GM12878 (cell line): ENCODE measurements at regions not wholly inside any gene's neighbourhood (a gene's known extent, or its start where the extent isn't known, plus 50 kb on each side); places are given as distances from the start of the nearest gene placed in this dataset.

Experiments used
- ATAC-seq: fragments of 200-7000 bp; cut with Tn5 transposase; 3 replicates; pipeline ENCODE4 v1.9.1; 2020; ENCODE audit warnings: mild to moderate bottlenecking, moderate library complexity
- BruUV-seq: library from RNA; stranded (reverse); fragments of 400-500 nt; replicated peaks from 2 replicates; lab custom pipeline; 2021; lab: Mats Ljungman, UMichigan
- CTCF ChIA-PET: fragments of 300-600 bp; sonication (Branson Sonifier 250); formaldehyde crosslinking; extraction: SDS; loops from one replicate; lab custom pipeline; 2021; ENCODE audit warnings: inconsistent platforms; lab: Yijun Ruan, JAX
- POLR2A ChIA-PET: fragments of 350-600 bp; formaldehyde crosslinking; extraction: SDS; loops from one replicate; lab custom pipeline; 2021; ENCODE audit warnings: inconsistent platforms; lab: Charles Lee
- RAD21 ChIA-PET: fragments of 300-600 bp; sonication (Branson Sonifier 250); formaldehyde crosslinking; loops from one replicate; lab custom pipeline; 2023; ENCODE audit warnings: antibody characterized with exemption; ENCODE audit not compliant: unreplicated experiment; lab: Charles Lee
- SMC1A ChIA-PET: fragments of 300-600 bp; sonication (Branson Sonifier 250); formaldehyde crosslinking; loops from one replicate; lab custom pipeline; 2023; ENCODE audit not compliant: unreplicated experiment, uncharacterized antibody; lab: Charles Lee
- DNase-seq: peaks from one replicate; pipeline ENCODE4 v3.0.0-alpha.2; 2011; ENCODE audit warnings: low read depth, low spot score
- FAIRE-seq: peaks from 3 replicates; lab custom pipeline; 2011; peaks lifted over from hg19 to GRCh38; lab: Jason Lieb, UNC
- H2AFZ ChIP-seq: 2 replicates; pipeline ENCODE4 v1.6.0; 2011; ENCODE audit warnings: low read depth, low read length, control low read depth; ENCODE audit not compliant: control insufficient read depth
- H3K27ac ChIP-seq: 2 replicates; pipeline ENCODE4 v1.5.1; 2011; ENCODE audit warnings: control low read depth; ENCODE audit not compliant: control insufficient read depth, insufficient read depth
- H3K27me3 ChIP-seq, 2 experiments: replicated peaks in 1 of 2; 2 replicates each; pipeline versions ENCODE4 v1.6.0 to v1.6.1; 2011; ENCODE audit warnings: low read length in 1 of 2; ENCODE audit not compliant: control insufficient read depth in 2 of 2, insufficient read depth in 2 of 2
- H3K36me3 ChIP-seq, 2 experiments: 2 replicates each; pipeline ENCODE4 v1.5.1; 2011; ENCODE audit warnings: low read length in 1 of 2; ENCODE audit not compliant: control insufficient read depth in 2 of 2, insufficient read depth in 2 of 2
- H3K4me1 ChIP-seq: 2 replicates; pipeline ENCODE4 v1.6.1; 2011; ENCODE audit warnings: mild to moderate bottlenecking, low read length, moderate library complexity, mixed read lengths; ENCODE audit not compliant: control insufficient read depth, insufficient read depth
- H3K4me2 ChIP-seq: 2 replicates; pipeline ENCODE4 v1.6.0; 2011; ENCODE audit warnings: control low read depth; ENCODE audit not compliant: control insufficient read depth, insufficient read depth
- H3K4me3 ChIP-seq: fragments of 200-600 bp; sonication (generic); 2 replicates; pipeline ENCODE4 v1.5.1; 2016
- H3K79me2 ChIP-seq: 2 replicates; pipeline ENCODE4 v1.6.0; 2011; ENCODE audit warnings: low read length; ENCODE audit not compliant: control insufficient read depth, insufficient read depth
- H3K9ac ChIP-seq: 2 replicates; pipeline ENCODE4 v1.8.0; 2011; ENCODE audit warnings: low read length, control low read depth, mixed read lengths; ENCODE audit not compliant: control insufficient read depth, insufficient read depth
- H3K9me3 ChIP-seq: replicated peaks from 3 replicates; pipeline ENCODE4 v1.5.1; 2011; ENCODE audit warnings: mild to moderate bottlenecking, low read length; ENCODE audit not compliant: control insufficient read depth, insufficient read depth
- H4K20me1 ChIP-seq: 2 replicates; pipeline ENCODE4 v1.6.0; 2011; ENCODE audit not compliant: control insufficient read depth, insufficient read depth
- ASH2L ChIP-seq: fragments of 300-600, 200-600 bp; sonication (generic); IDR thresholded peaks from 2 replicates; pipeline ENCODE4 v1.6.1; 2017; ENCODE audit warnings: low read depth, mild to moderate bottlenecking, borderline replicate concordance
- IRF3 ChIP-seq: fragments of 450-650 bp; IDR thresholded peaks from 2 replicates; pipeline ENCODE4 v1.6.1; 2014; ENCODE audit warnings: mild to moderate bottlenecking
- MAX ChIP-seq: IDR thresholded peaks from 2 replicates; pipeline ENCODE4 v1.6.1; 2012; ENCODE audit warnings: low read depth, low read length, improper control_type of control experiment
- PBX3 ChIP-seq: IDR thresholded peaks from 2 replicates; pipeline ENCODE4 v1.6.1; 2011; ENCODE audit warnings: mild to moderate bottlenecking, low read depth, low read length, moderate library complexity; ENCODE audit not compliant: insufficient replicate concordance
- SP1 ChIP-seq: IDR thresholded peaks from one replicate; pipeline ENCODE4 v1.6.1; 2011; ENCODE audit warnings: low read depth, low read length
- TARDBP ChIP-seq: IDR thresholded peaks from 2 replicates; pipeline ENCODE4 v1.6.1; 2016; ENCODE audit warnings: borderline replicate concordance
- ZBTB4 ChIP-seq: fragments of 450-650 bp; formaldehyde crosslinking; IDR thresholded peaks from 2 replicates; pipeline ENCODE4 v1.4.0; 2022; ENCODE audit warnings: mild to moderate bottlenecking, moderate library complexity
- WGBS: methylation state at CpG from one replicate; pipeline ENCODE4 v1.1.6; 2016; ENCODE audit warnings: low lambda C conversion rate; ENCODE audit not compliant: insufficient replicate concordance, insufficient coverage; ENCODE audit errors: missing lambda C conversion rate; 5-methylcytosine and 5-hydroxymethylcytosine counted together
- in situ Hi-C: fragments of 300-500 bp; cut with MboI; formaldehyde crosslinking; loops from 9 replicates; pipeline ENCODE4 v1.14.3; 2018; ENCODE audit warnings: mixed read lengths
- intact Hi-C: fragments of 100-400 bp; cut with micrococcal nuclease; formaldehyde crosslinking; loops from one replicate; pipeline ENCODE4 v1.14.2; 2022; ENCODE audit not compliant: unreplicated experiment

GRCh38 chr6:9178071-9178470 lies 742.7 kb upstream of the SLC35B3 start:
- FAIRE-seq (no peak), DNase-seq (no peak), ATAC-seq (no peak)
- intact Hi-C loops: no loop called here
- Histone ChIP-seq H3K9ac (no peak overlapping the region), H3K4me3 (no peak overlapping the region), H3K36me3 (no peaks in the 10 kb centered on the region), H3K4me2 (no peak overlapping the region), H3K27ac (no peak overlapping the region), H2AFZ (no peak overlapping the region), H3K27me3 (no peaks in the 10 kb centered on the region), H3K79me2 (no peaks in the 10 kb centered on the region), H3K9me3 (no peaks in the 10 kb centered on the region), H4K20me1 (no peaks in the 10 kb centered on the region), H3K4me1 (no peaks in the 10 kb centered on the region)
- POLR2A ChIA-PET: no interaction called here
- TF ChIP-seq ASH2L: no peak
- TF ChIP-seq SP1: no peak
- no peak for TF ChIP-seq MAX
- TF ChIP-seq ZBTB4 (CRISPR knock-in tag): no peak
- no peak for TF ChIP-seq PBX3
- no peak for TF ChIP-seq IRF3
- TF ChIP-seq TARDBP: no peak
- RAD21 ChIA-PET: no interaction called here
- CTCF ChIA-PET: no interaction called here
- in situ Hi-C loops: no loop called here
- no TSS peak for BruUV-seq
- SMC1A ChIA-PET: no interaction called here
- 22% methylated on average over 2 of the region's 2 CpGs for WGBS
